NCI-H2196 treated with DMSO at 0.1 percent for 48 hours (cell line): ENCODE measurements at regions not wholly inside any gene's neighbourhood (a gene's known extent, or its start where the extent isn't known, plus 50 kb on each side); places are given as distances from the start of the nearest gene placed in this dataset.

ENCODE experiments used
- DNase-seq: peaks from one replicate; lab custom pipeline; 2025; ENCODE audit not compliant: unreplicated experiment; lab: John Stamatoyannopoulos, UW

GRCh38 chr13:59464926-59465325 lies 698.8 kb downstream of the DIAPH3 start:
- no peak for DNase-seq

GRCh38 chr13:59468396-59468795 lies 695.3 kb downstream of the DIAPH3 start:
- no peak for DNase-seq

- DNase-seq: no peak
These were observed 692.6 kb downstream of the DIAPH3 start for GRCh38 chr13:59471106-59471505.

GRCh38 chr13:59472134-59472533 lies 691.6 kb downstream of the DIAPH3 start:
- no peak for DNase-seq

- DNase-seq: no peak
These were observed 689.0 kb downstream of the DIAPH3 start for GRCh38 chr13:59474696-59475095.

- no peak for DNase-seq
These were observed 687.8 kb downstream of the DIAPH3 start for GRCh38 chr13:59475911-59476310.

- DNase-seq: no peak
These were observed 687.4 kb downstream of the DIAPH3 start for GRCh38 chr13:59476366-59476765.

GRCh38 chr13:59477011-59477410 lies 686.7 kb downstream of the DIAPH3 start:
- no peak for DNase-seq

- DNase-seq: no peak
These were observed 684.8 kb downstream of the DIAPH3 start for GRCh38 chr13:59478908-59479307.

GRCh38 chr13:59479629-59480028 lies 684.1 kb downstream of the DIAPH3 start:
- no peak for DNase-seq

- DNase-seq: no peak
These were observed 683.1 kb downstream of the DIAPH3 start for GRCh38 chr13:59480396-59481259.

GRCh38 chr13:59483501-59484145 lies 680.1 kb downstream of the DIAPH3 start:
- no peak for DNase-seq

- DNase-seq: no peak
These were observed 675.8 kb downstream of the DIAPH3 start for GRCh38 chr13:59487883-59488282.

GRCh38 chr13:59488436-59488835 lies 675.3 kb downstream of the DIAPH3 start:
- DNase-seq: no peak

GRCh38 chr13:59490651-59491050 lies 673.1 kb downstream of the DIAPH3 start:
- DNase-seq: no peak

- DNase-seq: no peak
These were observed 671.6 kb downstream of the DIAPH3 start for GRCh38 chr13:59492030-59492636.

- DNase-seq: no peak
These were observed 670.2 kb downstream of the DIAPH3 start for GRCh38 chr13:59493436-59493965.

- no peak for DNase-seq
These were observed 669.6 kb downstream of the DIAPH3 start for GRCh38 chr13:59494151-59494550.

- no peak for DNase-seq
These were observed 669.2 kb downstream of the DIAPH3 start for GRCh38 chr13:59494560-59494970.

- DNase-seq: no peak
These were observed 668.4 kb downstream of the DIAPH3 start for GRCh38 chr13:59495299-59495698.

GRCh38 chr13:59495936-59496512 lies 667.7 kb downstream of the DIAPH3 start:
- no peak for DNase-seq
